Keratinocyte (primary cell): ENCODE measurements at regions not wholly inside any gene's neighbourhood (a gene's known extent, or its start where the extent isn't known, plus 50 kb on each side); places are given as distances from the start of the nearest gene placed in this dataset.

Experiments used
- DNase-seq: peaks from one replicate; pipeline ENCODE4 v3.0.0-alpha.2; 2011; ENCODE audit warnings: low read depth, missing footprints, low spot score
- FAIRE-seq: peaks from 2 replicates; lab custom pipeline; 2011; peaks lifted over from hg19 to GRCh38; lab: Jason Lieb, UNC
- H2AFZ ChIP-seq: 2 replicates; pipeline ENCODE4 v1.6.0; 2012; ENCODE audit warnings: low read length, control low read depth, inconsistent platforms; ENCODE audit not compliant: control insufficient read depth
- H3K27ac ChIP-seq: 2 replicates; pipeline ENCODE4 v1.5.1; 2011; ENCODE audit warnings: low read length; ENCODE audit not compliant: control insufficient read depth, insufficient read depth
- H3K27me3 ChIP-seq: 3 replicates; pipeline ENCODE4 v1.6.0; 2011; ENCODE audit warnings: low read length; ENCODE audit not compliant: control insufficient read depth, insufficient read depth; ENCODE audit errors: extremely low read depth
- H3K36me3 ChIP-seq, 2 experiments: 2 replicates in 1 of 2; 3 replicates in 1 of 2; pipeline ENCODE4 v1.5.1; 2011; ENCODE audit warnings: low read length in 2 of 2, mild to moderate bottlenecking in 1 of 2; ENCODE audit not compliant: control insufficient read depth in 2 of 2, insufficient read depth in 2 of 2; ENCODE audit errors: extremely low read depth in 1 of 2
- H3K4me1 ChIP-seq: 3 replicates; pipeline ENCODE4 v1.5.1; 2011; ENCODE audit warnings: low read length; ENCODE audit not compliant: control insufficient read depth, insufficient read depth; ENCODE audit errors: extremely low read depth
- H3K4me2 ChIP-seq: 3 replicates; pipeline ENCODE4 v1.6.0; 2011; ENCODE audit warnings: low read depth, low read length; ENCODE audit not compliant: control insufficient read depth, insufficient read depth; ENCODE audit errors: extremely low read depth
- H3K4me3 ChIP-seq, 3 experiments: fragments of 200-600 bp in 1 of 3; sonication (generic) in 1 of 3; 2 replicates in 2 of 3; 3 replicates in 1 of 3; pipeline ENCODE4 v1.5.1; 2011 to 2016; ENCODE audit warnings: low read length in 3 of 3, mild to moderate bottlenecking in 3 of 3, control low read depth in 2 of 3, inconsistent platforms in 1 of 3, low read depth in 1 of 3, mixed read lengths in 1 of 3, mixed run types in 1 of 3, moderate library complexity in 1 of 3; ENCODE audit not compliant: control insufficient read depth in 2 of 3, insufficient read depth in 2 of 3; ENCODE audit errors: extremely low read depth in 1 of 3
- H3K79me2 ChIP-seq: 2 replicates; pipeline ENCODE4 v1.6.0; 2012; ENCODE audit warnings: low read length; ENCODE audit not compliant: control insufficient read depth, insufficient read depth
- H3K9ac ChIP-seq: 3 replicates; pipeline ENCODE4 v1.6.0; 2011; ENCODE audit warnings: low read length; ENCODE audit not compliant: control insufficient read depth, insufficient read depth; ENCODE audit errors: extremely low read depth
- H3K9me1 ChIP-seq: 3 replicates; pipeline ENCODE4 v1.6.0; 2011; ENCODE audit warnings: low read length; ENCODE audit not compliant: control insufficient read depth, insufficient read depth; ENCODE audit errors: extremely low read depth
- H3K9me3 ChIP-seq: 2 replicates; pipeline ENCODE4 v1.5.1; 2012; ENCODE audit warnings: low read depth, low read length; ENCODE audit not compliant: control insufficient read depth
- H4K20me1 ChIP-seq: 3 replicates; pipeline ENCODE4 v1.6.0; 2011; ENCODE audit warnings: low read length; ENCODE audit not compliant: control insufficient read depth, insufficient read depth; ENCODE audit errors: extremely low read depth
- CTCF ChIP-seq, 3 experiments: IDR thresholded peaks in 1 of 3; conservative IDR thresholded peaks in 1 of 3; optimal IDR thresholded peaks in 1 of 3; 2 replicates in 2 of 3; 3 replicates in 1 of 3; pipeline versions ENCODE3 to v1.5.1; 2011; ENCODE audit warnings: low read length in 3 of 3, mild to moderate bottlenecking in 3 of 3, moderate library complexity in 2 of 3, control low read depth in 1 of 3, inconsistent platforms in 1 of 3; ENCODE audit not compliant: insufficient read depth in 2 of 3; ENCODE audit errors: extremely low read depth in 1 of 3
- EZH2 ChIP-seq: IDR thresholded peaks from one replicate; pipeline ENCODE4 v1.6.1; 2012; ENCODE audit warnings: inconsistent platforms, mild to moderate bottlenecking, low read length, moderate library complexity
- dilution Hi-C: fragments of 300-500 bp; cut with MboI; formaldehyde crosslinking; loops from one replicate; pipeline ENCODE4 v1.7.0; 2020; ENCODE audit warnings: low sequenced_read_pairs; ENCODE audit not compliant: extremely low pct_ligation_motif_present

- dilution Hi-C loops: no loop called here
- Histone ChIP-seq H3K36me3 (no peaks in the 10 kb centered on the region), H3K9me1 (no peaks in the 10 kb centered on the region), H3K27ac (no peak overlapping the region), H3K9me3 (no peaks in the 10 kb centered on the region), H3K79me2 (no peaks in the 10 kb centered on the region), H2AFZ (no peak overlapping the region), H4K20me1 (no peaks in the 10 kb centered on the region), H3K4me2 (no peak overlapping the region), H3K9ac (no peak overlapping the region), H3K27me3 (no peaks in the 10 kb centered on the region), H3K4me1 (no peaks in the 10 kb centered on the region), H3K4me3 (no peak overlapping the region)
- no peak for TF ChIP-seq EZH2
- TF ChIP-seq CTCF (optimal IDR thresholded peaks at IDR 0.05 in 1 of 3, IDR thresholded peaks at IDR 0.05 in 1 of 3, conservative IDR thresholded peaks at IDR 0.05 in 1 of 3; ENCODE audit: extremely low read depth in 1 of 3, insufficient read depth in 2 of 3, low read length in 3 of 3): no peak
- no peak for DNase-seq
- FAIRE-seq: no peak
Observed at GRCh38 chr1:8252266-8252951, 65.5 kb upstream of the SLC45A1 start.

- Histone ChIP-seq H3K4me3 (no peak overlapping the region), H3K79me2 (no peaks in the 10 kb centered on the region), H2AFZ (no peak overlapping the region), H3K27ac (no peak overlapping the region), H3K9me3 (no peaks in the 10 kb centered on the region), H3K36me3 (no peaks in the 10 kb centered on the region), H3K9me1 (no peaks in the 10 kb centered on the region), H3K9ac (no peak overlapping the region), H3K4me2 (no peak overlapping the region), H4K20me1 (no peaks in the 10 kb centered on the region), H3K27me3 (no peaks in the 10 kb centered on the region), H3K4me1 (no peaks in the 10 kb centered on the region)
- TF ChIP-seq CTCF (optimal IDR thresholded peaks at IDR 0.05 in 1 of 3, IDR thresholded peaks at IDR 0.05 in 1 of 3, conservative IDR thresholded peaks at IDR 0.05 in 1 of 3; ENCODE audit: extremely low read depth in 1 of 3, insufficient read depth in 2 of 3, low read length in 3 of 3) (no peak), EZH2 (no peak)
- DNase-seq: no peak
- FAIRE-seq: no peak
- dilution Hi-C loops: no loop called here
Observed at GRCh38 chr1:8251635-8252034, 66.3 kb upstream of the SLC45A1 start.
